Progenitor cell of endocrine pancreas (in vitro differentiated cells): ENCODE measurements at regions not wholly inside any gene's neighbourhood (a gene's known extent, or its start where the extent isn't known, plus 50 kb on each side); places are given as distances from the start of the nearest gene placed in this dataset.
"Not testable (repeated sequence)": the region's sequence is repeated elsewhere in the genome, so short reads cannot be mapped to it uniquely, and the experiment has no call there.

Experiments used
- DNase-seq: peaks from one replicate; pipeline ENCODE4 v3.0.0; 2021; ENCODE audit warnings: low spot score; ENCODE audit not compliant: unreplicated experiment
- H3K27ac Mint-ChIP-seq: 2 replicates; pipeline ENCODE4 v1.8.0; 2021; ENCODE audit warnings: mild to moderate bottlenecking, moderate library complexity, mixed read lengths
- H3K27me3 Mint-ChIP-seq: 2 replicates; pipeline ENCODE4 v1.8.0; 2021; ENCODE audit warnings: mixed read lengths
- H3K36me3 Mint-ChIP-seq: 2 replicates; pipeline ENCODE4 v1.8.0; 2022; ENCODE audit warnings: mixed read lengths; ENCODE audit not compliant: insufficient read depth
- H3K4me1 Mint-ChIP-seq: 2 replicates; pipeline ENCODE4 v1.8.0; 2021; ENCODE audit warnings: low read depth, mixed read lengths
- H3K4me3 Mint-ChIP-seq: 2 replicates; pipeline ENCODE4 v1.8.0; 2021; ENCODE audit warnings: low read depth, mild to moderate bottlenecking, moderate library complexity, mixed read lengths
- H3K9me3 Mint-ChIP-seq: 2 replicates; pipeline ENCODE4 v1.8.0; 2021; ENCODE audit warnings: low read depth, mixed read lengths
- CTCF ChIP-seq: fragments of 200-600 bp; sonication (generic); IDR thresholded peaks from one replicate; pipeline ENCODE4 v1.5.0; 2021; ENCODE audit warnings: antibody characterized with exemption, mild to moderate bottlenecking; ENCODE audit not compliant: unreplicated experiment

GRCh38 chr9:38326122-38326521, 66.4 kb upstream of the ALDH1B1 start:
- no peak for TF ChIP-seq CTCF
- no peak overlapping the region for H3K27ac Mint-ChIP-seq
- DNase-seq: no peak
- no peaks in the 10 kb centered on the region for H3K4me1 Mint-ChIP-seq
- H3K4me3 Mint-ChIP-seq: no peak overlapping the region
- H3K9me3 Mint-ChIP-seq: peaks cover 3% of the 10 kb centered on the region
- no peaks in the 10 kb centered on the region for H3K27me3 Mint-ChIP-seq
- H3K36me3 Mint-ChIP-seq: peaks cover 2% of the 10 kb centered on the region

GRCh38 chr9:38324213-38324612, 68.3 kb upstream of the ALDH1B1 start:
- H3K27ac Mint-ChIP-seq, DNase-seq, H3K27me3 Mint-ChIP-seq, H3K4me1 Mint-ChIP-seq, H3K9me3 Mint-ChIP-seq, H3K36me3 Mint-ChIP-seq, H3K4me3 Mint-ChIP-seq: not testable (repeated sequence)

GRCh38 chr9:38322937-38323336, 69.6 kb upstream of the ALDH1B1 start:
- no peak for TF ChIP-seq CTCF
- Mint-ChIP-seq H3K4me3 (no peak overlapping the region), H3K36me3 (peaks cover 2% of the 10 kb centered on the region), H3K4me1 (peaks cover 12% of the 10 kb centered on the region), H3K27ac (no peak overlapping the region), H3K27me3 (no peaks in the 10 kb centered on the region), H3K9me3 (peaks cover 3% of the 10 kb centered on the region)
- no peak for DNase-seq

- H3K4me3 Mint-ChIP-seq: no peak overlapping the region
- no peak for TF ChIP-seq CTCF
- H3K27me3 Mint-ChIP-seq: peaks cover 14% of the 10 kb centered on the region
- no peak for DNase-seq
- no peak overlapping the region for H3K27ac Mint-ChIP-seq
- H3K4me1 Mint-ChIP-seq: peaks cover 12% of the 10 kb centered on the region
- peaks cover 2% of the 10 kb centered on the region for H3K36me3 Mint-ChIP-seq
- peaks cover 3% of the 10 kb centered on the region for H3K9me3 Mint-ChIP-seq
These were observed 72.9 kb upstream of the ALDH1B1 start for GRCh38 chr9:38319496-38320173.

GRCh38 chr9:38318759-38319495, 73.6 kb upstream of the ALDH1B1 start:
- H3K4me1 Mint-ChIP-seq: peaks cover 12% of the 10 kb centered on the region
- no peak for TF ChIP-seq CTCF

More at GRCh38 chr9:38318759-38319495, 73.6 kb upstream of the ALDH1B1 start:
- DNase-seq: no peak
- Mint-ChIP-seq H3K36me3 (peaks cover 2% of the 10 kb centered on the region), H3K9me3 (peaks cover 3% of the 10 kb centered on the region), H3K27ac (no peak overlapping the region), H3K27me3 (peaks cover 14% of the 10 kb centered on the region), H3K4me3 (no peak overlapping the region)
